ENCODE measurements at regions not wholly inside any gene's neighbourhood (a gene's known extent, or its start where the extent isn't known, plus 50 kb on each side); places are given as distances from the start of the nearest gene placed in this dataset.

GRCh38 chr20:6533761-6534479, 233.6 kb upstream of the BMP2 start:
- DNase-seq = peak; percentile 96

- DNase-seq = peak; percentile 71
Measured at GRCh38 chr20:6533351-6533750, 234.1 kb upstream of the BMP2 start.

GRCh38 chr20:6530779-6531315, 236.6 kb upstream of the BMP2 start:
- no peak for DNase-seq

GRCh38 chr20:6530254-6530653, 237.2 kb upstream of the BMP2 start:
- no peak for DNase-seq

GRCh38 chr20:6525447-6526303, 241.8 kb upstream of the BMP2 start:
- peak; percentile 22 for DNase-seq

GRCh38 chr20:6524305-6524704, 243.2 kb upstream of the BMP2 start:
- no peak for DNase-seq

GRCh38 chr20:6519556-6519955, 247.9 kb upstream of the BMP2 start:
- peak; percentile 41 for DNase-seq

- DNase-seq = no peak
Measured at GRCh38 chr20:6515261-6515660, 252.2 kb upstream of the BMP2 start.

GRCh38 chr20:6513599-6513998, 253.9 kb upstream of the BMP2 start:
- DNase-seq = no peak

- no peak for DNase-seq
Measured at GRCh38 chr20:6509374-6509773, 258.1 kb upstream of the BMP2 start.

GRCh38 chr20:6506906-6507305, 260.6 kb upstream of the BMP2 start:
- no peak for DNase-seq

GRCh38 chr20:6504826-6505225, 262.7 kb upstream of the BMP2 start:
- no peak for DNase-seq

GRCh38 chr20:6504179-6504578, 263.3 kb upstream of the BMP2 start:
- no peak for DNase-seq

GRCh38 chr20:6502999-6503398, 264.5 kb upstream of the BMP2 start:
- DNase-seq = no peak

- DNase-seq = no peak
Measured at GRCh38 chr20:6502219-6502618, 265.3 kb upstream of the BMP2 start.

- peak; percentile 62 for DNase-seq
Measured at GRCh38 chr20:6501061-6501460, 266.4 kb upstream of the BMP2 start.

GRCh38 chr20:6499566-6499965, 267.9 kb upstream of the BMP2 start:
- DNase-seq = no peak

- DNase-seq = no peak
Measured at GRCh38 chr20:6496874-6497273, 270.6 kb upstream of the BMP2 start.

- no peak for DNase-seq
Measured at GRCh38 chr20:6495907-6496306, 271.6 kb upstream of the BMP2 start.

- DNase-seq = no peak
Measured at GRCh38 chr20:6492271-6493055, 275.0 kb upstream of the BMP2 start.

GRCh38 chr20:6490849-6491248, 276.6 kb upstream of the BMP2 start:
- no peak for DNase-seq

GRCh38 chr20:6489361-6490171, 277.9 kb upstream of the BMP2 start:
- no peak for DNase-seq

Data from fibroblast of skin of right quadriceps (primary cell).